ENCODE measurements at regions not wholly inside any gene's neighbourhood (a gene's known extent, or its start where the extent isn't known, plus 50 kb on each side); places are given as distances from the start of the nearest gene placed in this dataset.

- Histone ChIP-seq H2AFZ (no peak overlapping the region), H3K79me2 (no peaks in the 10 kb centered on the region), H4K20me1 (ENCODE audit: insufficient read depth, poor library complexity, severe bottlenecking) (no peaks in the 10 kb centered on the region), H3K36me3 (replicated peaks; ENCODE audit: insufficient read depth, low read depth) (no peaks in the 10 kb centered on the region), H3K4me3 (no peak overlapping the region), H3K9me3 (ENCODE audit: low read depth) (no peaks in the 10 kb centered on the region), H3K27ac (no peak overlapping the region), H3K4me2 (no peak overlapping the region), H3K9me2 (replicated peaks; ENCODE audit: insufficient read depth) (no peaks in the 10 kb centered on the region), H3K27me3 (no peaks in the 10 kb centered on the region), H3K4me1 (ENCODE audit: insufficient read depth) (no peaks in the 10 kb centered on the region)
- 95% methylated on average over 10 of the region's 10 CpGs for WGBS (ENCODE audit: low lambda C conversion rate, missing lambda C conversion rate)
- no peak for DNase-seq (ENCODE audit: low spot score)
- TF ChIP-seq CTCF (IDR thresholded peaks at IDR 0.05; ENCODE audit: poor library complexity) (no peak), EZH2 (IDR thresholded peaks at IDR 0.05; ENCODE audit: borderline replicate concordance) (no peak), EZH2phosphoT487 (IDR thresholded peaks at IDR 0.05; ENCODE audit: low read depth, severe bottlenecking, unreplicated experiment) (no peak)
Observed at GRCh38 chr2:240327566-240327965, 107.9 kb upstream of the GPC1 start.

GRCh38 chr2:240328526-240328925, 106.9 kb upstream of the GPC1 start:
- Histone ChIP-seq H3K9me3 (ENCODE audit: low read depth) (no peaks in the 10 kb centered on the region), H3K4me2 (no peak overlapping the region), H3K4me1 (ENCODE audit: insufficient read depth) (no peaks in the 10 kb centered on the region), H3K9me2 (replicated peaks; ENCODE audit: insufficient read depth) (no peaks in the 10 kb centered on the region), H4K20me1 (ENCODE audit: insufficient read depth, poor library complexity, severe bottlenecking) (no peaks in the 10 kb centered on the region), H3K27me3 (no peaks in the 10 kb centered on the region), H3K27ac (no peak overlapping the region), H3K4me3 (no peak overlapping the region), H3K36me3 (replicated peaks; ENCODE audit: insufficient read depth, low read depth) (no peaks in the 10 kb centered on the region), H2AFZ (no peak overlapping the region), H3K79me2 (no peaks in the 10 kb centered on the region)
- TF ChIP-seq EZH2phosphoT487 (IDR thresholded peaks at IDR 0.05; ENCODE audit: low read depth, severe bottlenecking, unreplicated experiment): no peak
- TF ChIP-seq CTCF (IDR thresholded peaks at IDR 0.05; ENCODE audit: poor library complexity): no peak
- no peak for TF ChIP-seq EZH2 (IDR thresholded peaks at IDR 0.05; ENCODE audit: borderline replicate concordance)
- WGBS (ENCODE audit: low lambda C conversion rate, missing lambda C conversion rate): 93% methylated on average over 10 of the region's 10 CpGs
- DNase-seq (ENCODE audit: low spot score): no peak

GRCh38 chr2:240329116-240329665, 106.3 kb upstream of the GPC1 start:
- TF ChIP-seq EZH2 (IDR thresholded peaks at IDR 0.05; ENCODE audit: borderline replicate concordance) (no peak), CTCF (IDR thresholded peaks at IDR 0.05; ENCODE audit: poor library complexity) (no peak), EZH2phosphoT487 (IDR thresholded peaks at IDR 0.05; ENCODE audit: low read depth, severe bottlenecking, unreplicated experiment) (no peak)
- Histone ChIP-seq H3K4me1 (ENCODE audit: insufficient read depth) (no peaks in the 10 kb centered on the region), H2AFZ (no peak overlapping the region), H3K36me3 (replicated peaks; ENCODE audit: insufficient read depth, low read depth) (no peaks in the 10 kb centered on the region), H3K27ac (no peak overlapping the region), H3K79me2 (no peaks in the 10 kb centered on the region), H3K4me2 (no peak overlapping the region), H3K9me2 (replicated peaks; ENCODE audit: insufficient read depth) (no peaks in the 10 kb centered on the region), H4K20me1 (ENCODE audit: insufficient read depth, poor library complexity, severe bottlenecking) (no peaks in the 10 kb centered on the region), H3K4me3 (no peak overlapping the region), H3K9me3 (ENCODE audit: low read depth) (no peaks in the 10 kb centered on the region), H3K27me3 (no peaks in the 10 kb centered on the region)
- DNase-seq (ENCODE audit: low spot score): no peak
- 75% methylated on average over 10 of the region's 10 CpGs for WGBS (ENCODE audit: low lambda C conversion rate, missing lambda C conversion rate)

GRCh38 chr2:240329778-240330177, 105.7 kb upstream of the GPC1 start:
- no peak overlapping the region for H2AFZ ChIP-seq
- 89% methylated on average over 6 of the region's 6 CpGs for WGBS (ENCODE audit: low lambda C conversion rate, missing lambda C conversion rate)
- H3K79me2 ChIP-seq: no peaks in the 10 kb centered on the region
- no peak for DNase-seq (ENCODE audit: low spot score)
- H3K36me3 ChIP-seq (replicated peaks; ENCODE audit: insufficient read depth, low read depth): no peaks in the 10 kb centered on the region
- TF ChIP-seq CTCF (IDR thresholded peaks at IDR 0.05; ENCODE audit: poor library complexity) (no peak), EZH2phosphoT487 (IDR thresholded peaks at IDR 0.05; ENCODE audit: low read depth, severe bottlenecking, unreplicated experiment) (no peak), EZH2 (IDR thresholded peaks at IDR 0.05; ENCODE audit: borderline replicate concordance) (no peak)
- H4K20me1 ChIP-seq (ENCODE audit: insufficient read depth, poor library complexity, severe bottlenecking): no peaks in the 10 kb centered on the region
- no peaks in the 10 kb centered on the region for H3K9me3 ChIP-seq (ENCODE audit: low read depth)
- H3K4me3 ChIP-seq: no peak overlapping the region
- no peaks in the 10 kb centered on the region for H3K27me3 ChIP-seq
- H3K4me2 ChIP-seq: no peak overlapping the region
- H3K9me2 ChIP-seq (replicated peaks; ENCODE audit: insufficient read depth): no peaks in the 10 kb centered on the region
- no peaks in the 10 kb centered on the region for H3K4me1 ChIP-seq (ENCODE audit: insufficient read depth)
- H3K27ac ChIP-seq: no peak overlapping the region
